SK-MEL-5 (cell line): ENCODE measurements at regions not wholly inside any gene's neighbourhood (a gene's known extent, or its start where the extent isn't known, plus 50 kb on each side); places are given as distances from the start of the nearest gene placed in this dataset.
"Not testable (repeated sequence)": the region's sequence is repeated elsewhere in the genome, so short reads cannot be mapped to it uniquely, and the experiment has no call there.

Experiments used
- DNase-seq: peaks from one replicate; pipeline ENCODE4 v3.0.0-alpha.2; 2016; ENCODE audit warnings: low read depth, low spot score
- in situ Hi-C: cut with HindIII; loops from 2 replicates; pipeline ENCODE4 v1.10.0; 2016; ENCODE audit warnings: low sequenced_read_pairs, high pct_unique_total_duplicates, low pct_unique_long_range_greater_than_20kb

GRCh38 chr2:236835307-236836024, 250.2 kb upstream of the COPS8 start:
- in situ Hi-C loops: no loop called here
- no peak for DNase-seq

- DNase-seq, in situ Hi-C loops: not testable (repeated sequence)
Observed at GRCh38 chr2:236836028-236836427, 249.7 kb upstream of the COPS8 start.

- in situ Hi-C loops: no loop called here
- DNase-seq: no peak
Observed at GRCh38 chr2:236840215-236840614, 245.5 kb upstream of the COPS8 start.

GRCh38 chr2:236840857-236841256, 244.8 kb upstream of the COPS8 start:
- in situ Hi-C loops: no loop called here
- no peak for DNase-seq

DNA sequence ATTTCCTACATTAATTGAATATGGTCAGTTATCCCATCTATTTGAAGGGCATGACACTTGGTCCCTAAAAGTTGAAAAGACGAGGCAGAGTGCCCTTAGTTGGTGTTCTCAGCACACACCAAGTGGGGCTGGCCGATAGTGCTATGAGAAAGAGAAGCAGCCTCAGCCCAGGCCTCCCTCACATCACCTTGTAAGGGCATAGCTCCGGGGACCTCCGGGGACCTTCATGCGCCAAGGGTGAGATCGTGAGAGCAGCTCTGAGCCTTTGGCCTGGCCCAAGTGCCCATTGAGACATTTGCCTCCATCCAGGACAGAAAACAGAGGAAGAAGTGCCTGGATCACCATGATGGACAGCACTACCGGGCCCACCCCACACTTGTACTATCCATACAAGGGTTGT, 244.3 kb upstream of the COPS8 start:
- DNase-seq: no peak
- in situ Hi-C loops: no loop called here

GRCh38 chr2:236843161-236843968, 242.3 kb upstream of the COPS8 start:
- no peak for DNase-seq
- in situ Hi-C loops: no loop called here

GRCh38 chr2:236844711-236845110, 241.0 kb upstream of the COPS8 start:
- in situ Hi-C loops: no loop called here
- DNase-seq: no peak

- no peak for DNase-seq
- in situ Hi-C loops: no loop called here
Observed at GRCh38 chr2:236847023-236847422, 238.7 kb upstream of the COPS8 start.

- DNase-seq: no peak
- in situ Hi-C loops: no loop called here
Observed at GRCh38 chr2:236847538-236848263, 238.0 kb upstream of the COPS8 start.

GRCh38 chr2:236848501-236848900, 237.2 kb upstream of the COPS8 start:
- DNase-seq: no peak
- in situ Hi-C loops: no loop called here

DNA sequence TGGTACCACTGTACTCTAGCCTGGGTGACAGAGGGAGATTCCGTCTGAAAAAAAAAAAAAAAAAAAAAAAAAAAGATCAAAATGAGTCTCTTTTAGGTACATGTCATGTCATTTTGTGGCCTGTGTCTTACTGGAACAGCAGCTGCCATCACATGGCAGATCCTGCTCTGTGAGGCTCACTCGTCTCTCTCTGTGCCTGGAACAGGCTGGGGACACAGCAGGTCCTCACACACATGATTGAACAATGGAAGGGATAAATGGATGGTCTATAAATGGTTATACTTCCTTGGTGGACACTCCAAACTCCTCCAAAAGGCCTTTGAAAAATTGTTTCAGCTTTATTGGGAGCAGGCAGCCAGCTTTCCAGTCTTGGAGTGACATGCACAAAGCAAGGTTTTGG, 236.2 kb upstream of the COPS8 start:
- in situ Hi-C loops: no loop called here

GRCh38 chr2:236849940-236850339, 235.7 kb upstream of the COPS8 start:
- DNase-seq: no peak
- in situ Hi-C loops: no loop called here

More for the DNA sequence above, 236.2 kb upstream of the COPS8 start:
- DNase-seq: no peak

GRCh38 chr2:236851187-236851586, 234.5 kb upstream of the COPS8 start:
- in situ Hi-C loops: no loop called here
- no peak for DNase-seq

- in situ Hi-C loops: no loop called here
- no peak for DNase-seq
Observed at GRCh38 chr2:236852100-236852976, 233.4 kb upstream of the COPS8 start.

DNA sequence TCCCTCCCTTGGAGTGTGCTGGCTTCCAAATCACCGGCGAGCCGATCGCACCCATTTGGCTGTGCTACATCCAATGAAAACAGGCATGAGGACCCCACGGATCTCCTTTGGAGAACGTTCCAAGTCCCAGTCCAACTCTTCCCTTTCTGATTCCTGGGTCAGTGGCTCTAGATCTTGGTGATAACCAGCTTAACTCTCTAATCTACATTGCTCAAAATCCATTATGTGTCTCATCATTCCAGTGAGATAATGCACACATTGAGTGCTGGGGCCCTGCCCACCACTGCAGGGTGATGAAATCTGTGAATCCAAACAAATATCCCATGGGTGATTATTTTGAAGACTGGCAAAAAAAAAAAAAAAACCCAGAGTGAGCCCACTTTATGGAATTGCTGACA, 232.7 kb upstream of the COPS8 start:
- in situ Hi-C loops: no loop called here
- DNase-seq: no peak

DNA sequence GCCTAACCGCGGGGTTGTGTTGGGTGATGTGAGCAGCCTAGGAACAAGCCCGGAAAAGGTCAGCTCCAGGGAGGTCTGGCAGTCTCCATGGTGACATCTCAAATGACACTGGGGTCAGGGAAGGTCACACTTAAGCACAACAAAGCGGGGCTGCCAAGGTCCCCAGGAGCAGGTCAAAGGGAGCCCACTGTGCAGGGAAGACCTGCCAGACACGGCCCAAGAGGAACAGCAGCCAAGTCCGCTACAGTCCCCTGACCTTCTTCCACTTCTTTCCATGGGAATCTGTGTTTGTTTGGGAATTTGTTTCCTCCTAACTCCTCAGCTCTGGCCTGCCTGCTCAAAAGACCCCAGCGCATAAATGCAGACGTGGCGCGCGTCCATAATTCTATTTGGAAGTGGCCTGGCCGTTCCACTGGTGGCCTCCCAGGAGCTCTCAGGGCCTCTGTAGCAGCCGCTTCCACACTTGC, 232.1 kb upstream of the COPS8 start:
- in situ Hi-C loops: no loop called here
- no peak for DNase-seq

- in situ Hi-C loops: no loop called here
- no peak for DNase-seq
Observed at GRCh38 chr2:236855176-236855865, 230.4 kb upstream of the COPS8 start.
